BLaER1 (cell line): ENCODE measurements at regions not wholly inside any gene's neighbourhood (a gene's known extent, or its start where the extent isn't known, plus 50 kb on each side); places are given as distances from the start of the nearest gene placed in this dataset.

Experiments used
- H3K27ac ChIP-seq: shearing (Covaris generic); formaldehyde crosslinking; 2 replicates; pipeline ENCODE4 v1.8.1; 2022
- H3K27me3 ChIP-seq: shearing (Covaris generic); formaldehyde crosslinking; 2 replicates; pipeline ENCODE4 v1.8.1; 2022
- H3K36me3 ChIP-seq: shearing (Covaris generic); formaldehyde crosslinking; 2 replicates; pipeline ENCODE4 v1.8.1; 2022
- H3K4me1 ChIP-seq: shearing (Covaris generic); formaldehyde crosslinking; 2 replicates; pipeline ENCODE4 v1.8.1; 2022
- H3K4me2 ChIP-seq: shearing (Covaris generic); formaldehyde crosslinking; 2 replicates; pipeline ENCODE4 v1.8.1; 2022
- H3K4me3 ChIP-seq: shearing (Covaris generic); formaldehyde crosslinking; 2 replicates; pipeline ENCODE4 v1.8.1; 2022
- H3K9ac ChIP-seq: shearing (Covaris generic); formaldehyde crosslinking; 2 replicates; pipeline ENCODE4 v1.8.1; 2022
- H3K9me3 ChIP-seq: shearing (Covaris generic); formaldehyde crosslinking; 2 replicates; pipeline ENCODE4 v1.8.1; 2022
- H4K20me1 ChIP-seq: shearing (Covaris generic); formaldehyde crosslinking; 2 replicates; pipeline ENCODE4 v1.8.1; 2022
- Cebpa-rat ChIP-seq: shearing (Covaris generic); IDR thresholded peaks from 2 replicates; pipeline ENCODE4 v1.8.1; 2022

- Histone ChIP-seq H3K4me3 (no peak overlapping the region), H3K27me3 (no peaks in the 10 kb centered on the region), H4K20me1 (no peaks in the 10 kb centered on the region), H3K4me2 (no peak overlapping the region), H3K9me3 (peaks cover 9% of the 10 kb centered on the region; the same call in 1 of the 2 replicates), H3K27ac (no peak overlapping the region), H3K9ac (no peak overlapping the region), H3K36me3 (no peaks in the 10 kb centered on the region), H3K4me1 (peaks cover 40% of the 10 kb centered on the region)
- TF ChIP-seq Cebpa-rat, result no peak
Measured at GRCh38 chr3:177550667-177551066, 353.4 kb upstream of the TBL1XR1 start.

GRCh38 chr3:177551431-177551836 lies 354.2 kb upstream of the TBL1XR1 start:
- TF ChIP-seq Cebpa-rat, result no peak
- Histone ChIP-seq H3K27me3 (no peaks in the 10 kb centered on the region), H3K9ac (no peak overlapping the region), H4K20me1 (no peaks in the 10 kb centered on the region), H3K4me1 (peaks cover 40% of the 10 kb centered on the region), H3K4me3 (no peak overlapping the region), H3K9me3 (peaks cover under 1% of the 10 kb centered on the region; the same call in 1 of the 2 replicates), H3K36me3 (no peaks in the 10 kb centered on the region), H3K4me2 (peak overlapping the region; percentile 21), H3K27ac (no peak overlapping the region)

- no peak for TF ChIP-seq Cebpa-rat
- no peak overlapping the region for H3K9ac ChIP-seq
- no peak overlapping the region for H3K4me3 ChIP-seq
- no peaks in the 10 kb centered on the region for H4K20me1 ChIP-seq
- H3K9me3 ChIP-seq, result no peaks in the 10 kb centered on the region
- H3K4me1 ChIP-seq, result peaks cover 40% of the 10 kb centered on the region
- no peak overlapping the region for H3K27ac ChIP-seq
- H3K27me3 ChIP-seq, result no peaks in the 10 kb centered on the region
- H3K4me2 ChIP-seq, result peak overlapping the region; percentile 21
- H3K36me3 ChIP-seq, result no peaks in the 10 kb centered on the region
Measured at GRCh38 chr3:177552051-177552450, 354.8 kb upstream of the TBL1XR1 start.

GRCh38 chr3:177553012-177553411 lies 355.7 kb upstream of the TBL1XR1 start:
- Histone ChIP-seq H3K4me2 (peak overlapping the region; percentile 24; the same call in 1 of the 2 replicates), H3K36me3 (no peaks in the 10 kb centered on the region), H3K4me3 (no peak overlapping the region), H3K27ac (no peak overlapping the region), H3K9ac (no peak overlapping the region), H3K9me3 (peaks cover 6% of the 10 kb centered on the region; the same call in 1 of the 2 replicates), H3K4me1 (peaks cover 40% of the 10 kb centered on the region), H3K27me3 (no peaks in the 10 kb centered on the region), H4K20me1 (no peaks in the 10 kb centered on the region)
- no peak for TF ChIP-seq Cebpa-rat

GRCh38 chr3:177553579-177553978 lies 356.3 kb upstream of the TBL1XR1 start:
- no peak for TF ChIP-seq Cebpa-rat
- H3K4me3 ChIP-seq, result no peak overlapping the region
- H3K9me3 ChIP-seq, result peaks cover 6% of the 10 kb centered on the region; the same call in 1 of the 2 replicates
- peak overlapping the region; percentile 24; the same call in 1 of the 2 replicates for H3K4me2 ChIP-seq
- peaks cover 40% of the 10 kb centered on the region for H3K4me1 ChIP-seq
- no peak overlapping the region for H3K27ac ChIP-seq
- H4K20me1 ChIP-seq, result no peaks in the 10 kb centered on the region
- no peaks in the 10 kb centered on the region for H3K27me3 ChIP-seq
- H3K36me3 ChIP-seq, result no peaks in the 10 kb centered on the region
- no peak overlapping the region for H3K9ac ChIP-seq

- Histone ChIP-seq H3K27ac (no peak overlapping the region), H3K4me3 (no peak overlapping the region), H3K4me1 (peaks cover 40% of the 10 kb centered on the region), H3K9me3 (peaks cover 11% of the 10 kb centered on the region), H3K9ac (no peak overlapping the region), H3K27me3 (no peaks in the 10 kb centered on the region), H3K4me2 (peak overlapping the region; percentile 47), H4K20me1 (no peaks in the 10 kb centered on the region), H3K36me3 (no peaks in the 10 kb centered on the region)
- TF ChIP-seq Cebpa-rat, result no peak
Measured at GRCh38 chr3:177554895-177555759, 357.8 kb upstream of the TBL1XR1 start.

GRCh38 chr3:177557548-177557947 lies 360.3 kb upstream of the TBL1XR1 start:
- no peaks in the 10 kb centered on the region for H3K27me3 ChIP-seq
- no peak overlapping the region for H3K4me2 ChIP-seq
- TF ChIP-seq Cebpa-rat, result no peak
- H3K4me3 ChIP-seq, result no peak overlapping the region
- H3K4me1 ChIP-seq, result peaks cover 24% of the 10 kb centered on the region
- no peak overlapping the region for H3K27ac ChIP-seq
- H3K9me3 ChIP-seq, result peaks cover 19% of the 10 kb centered on the region
- no peak overlapping the region for H3K9ac ChIP-seq
- H4K20me1 ChIP-seq, result no peaks in the 10 kb centered on the region
- H3K36me3 ChIP-seq, result no peaks in the 10 kb centered on the region

- Histone ChIP-seq H3K9me3 (peaks cover 25% of the 10 kb centered on the region), H3K4me1 (peaks cover 10% of the 10 kb centered on the region), H3K9ac (no peak overlapping the region), H3K4me3 (no peak overlapping the region), H3K27ac (no peak overlapping the region), H4K20me1 (no peaks in the 10 kb centered on the region), H3K4me2 (no peak overlapping the region), H3K27me3 (no peaks in the 10 kb centered on the region), H3K36me3 (no peaks in the 10 kb centered on the region)
- TF ChIP-seq Cebpa-rat, result no peak
Measured at GRCh38 chr3:177561365-177561764, 364.1 kb upstream of the TBL1XR1 start.

GRCh38 chr3:177561769-177562392 lies 364.6 kb upstream of the TBL1XR1 start:
- Histone ChIP-seq H3K27me3 (no peaks in the 10 kb centered on the region), H3K4me3 (no peak overlapping the region), H3K9me3 (peaks cover 25% of the 10 kb centered on the region), H3K9ac (no peak overlapping the region), H3K27ac (no peak overlapping the region), H3K36me3 (no peaks in the 10 kb centered on the region), H4K20me1 (no peaks in the 10 kb centered on the region), H3K4me1 (peaks cover 10% of the 10 kb centered on the region), H3K4me2 (no peak overlapping the region)
- TF ChIP-seq Cebpa-rat, result no peak

- Histone ChIP-seq H3K4me2 (0 out of 2 replicates have a peak overlapping the region, but pooled peaks have one; percentile 35), H3K9ac (no peak overlapping the region), H3K27me3 (no peaks in the 10 kb centered on the region), H3K36me3 (no peaks in the 10 kb centered on the region), H4K20me1 (no peaks in the 10 kb centered on the region), H3K4me3 (no peak overlapping the region), H3K27ac (no peak overlapping the region), H3K9me3 (peaks cover 19% of the 10 kb centered on the region), H3K4me1 (peaks cover 10% of the 10 kb centered on the region)
- TF ChIP-seq Cebpa-rat, result no peak
Measured at GRCh38 chr3:177563243-177563780, 366.0 kb upstream of the TBL1XR1 start.
